ENCODE measurements at regions not wholly inside any gene's neighbourhood (a gene's known extent, or its start where the extent isn't known, plus 50 kb on each side); places are given as distances from the start of the nearest gene placed in this dataset.
"Not testable (repeated sequence)": the region's sequence is repeated elsewhere in the genome, so short reads cannot be mapped to it uniquely, and the experiment has no call there.

DNA sequence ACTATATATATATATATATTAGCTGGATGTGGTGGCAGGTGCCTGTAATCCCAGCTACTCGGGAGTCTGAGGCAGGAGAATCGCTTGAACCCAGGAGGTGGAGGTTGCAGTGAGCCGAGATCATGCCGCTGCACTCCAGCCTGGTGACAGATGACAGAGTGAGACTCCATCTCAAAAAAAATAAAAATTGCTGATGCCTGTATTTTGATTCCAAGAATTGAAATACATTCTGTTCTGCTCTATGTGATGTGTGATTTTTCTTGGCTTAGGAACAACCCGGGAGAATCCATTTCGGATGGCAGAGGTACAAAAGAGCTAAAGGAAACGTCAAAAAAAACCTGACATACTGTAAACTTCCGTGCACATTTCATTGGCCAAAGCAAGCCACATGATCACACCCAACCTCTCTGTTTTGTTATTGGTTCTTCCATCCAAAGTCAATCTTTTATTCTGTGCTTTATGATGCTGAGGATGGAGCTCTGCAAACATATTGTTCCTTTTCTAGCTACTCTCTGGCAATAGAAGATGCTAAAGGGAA, 478.1 kb upstream of the MAP2 start:
- no peak for DNase-seq

DNA sequence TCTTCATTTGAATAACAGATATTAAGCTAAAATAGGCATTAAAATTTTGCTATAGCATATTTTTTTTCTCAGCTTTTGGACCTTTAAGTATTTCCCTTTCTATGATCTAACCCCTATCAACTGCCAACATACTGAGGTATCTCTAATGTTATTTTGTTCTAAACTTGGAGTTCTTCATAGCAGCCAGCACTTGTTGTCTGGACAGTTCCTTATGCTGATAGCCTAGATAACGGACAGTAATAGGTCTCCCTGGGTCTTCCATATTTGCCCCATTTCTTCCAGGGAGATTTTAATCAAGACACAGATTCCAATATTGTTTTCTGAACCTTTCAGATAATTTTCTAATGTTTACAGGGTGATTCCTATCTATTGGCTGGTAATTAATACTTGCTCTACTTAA, 475.8 kb upstream of the MAP2 start:
- no peak for DNase-seq

DNA sequence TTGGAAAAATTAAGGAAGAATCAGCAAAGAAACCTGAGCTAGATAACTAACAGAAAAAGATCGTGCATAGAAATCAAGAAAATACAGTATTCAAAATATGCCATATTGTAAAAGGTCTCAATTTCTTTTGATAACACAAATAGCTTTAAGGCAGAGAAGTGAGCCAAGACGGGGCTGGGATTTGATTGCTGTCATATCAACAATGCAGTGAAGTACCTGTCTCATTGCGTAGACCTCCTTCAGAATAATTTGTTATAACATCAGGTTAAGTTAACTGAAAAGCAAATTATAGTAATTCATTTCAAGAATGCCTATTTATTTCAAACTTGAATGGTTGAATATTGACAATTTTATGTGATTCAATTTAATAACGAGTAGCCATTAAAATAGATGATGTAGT, 453.8 kb upstream of the MAP2 start:
- DNase-seq, result no peak

DNA sequence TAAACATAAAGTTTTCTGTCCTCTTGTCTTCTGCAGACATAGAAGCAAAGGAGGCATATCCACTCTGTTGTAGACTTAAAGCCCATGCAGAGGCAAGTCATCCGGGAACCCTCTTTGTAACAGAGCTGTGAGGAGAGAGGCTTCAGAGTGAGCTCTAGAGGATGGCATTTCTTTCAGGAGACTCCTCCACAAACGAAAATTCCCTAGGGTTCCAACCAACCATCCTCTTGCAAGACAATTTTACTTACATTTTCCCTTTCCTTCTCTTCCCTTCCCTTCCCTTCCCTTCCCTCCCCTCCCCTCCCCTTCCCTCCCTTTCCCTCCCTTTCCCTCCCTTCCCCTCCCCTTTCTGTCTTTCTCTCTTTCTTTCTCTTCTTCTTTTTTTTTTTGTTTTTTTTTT, 446.3 kb upstream of the MAP2 start:
- DNase-seq, result no peak

GRCh38 chr2:208978946-208979345, 444.9 kb upstream of the MAP2 start:
- DNase-seq, result no peak

DNA sequence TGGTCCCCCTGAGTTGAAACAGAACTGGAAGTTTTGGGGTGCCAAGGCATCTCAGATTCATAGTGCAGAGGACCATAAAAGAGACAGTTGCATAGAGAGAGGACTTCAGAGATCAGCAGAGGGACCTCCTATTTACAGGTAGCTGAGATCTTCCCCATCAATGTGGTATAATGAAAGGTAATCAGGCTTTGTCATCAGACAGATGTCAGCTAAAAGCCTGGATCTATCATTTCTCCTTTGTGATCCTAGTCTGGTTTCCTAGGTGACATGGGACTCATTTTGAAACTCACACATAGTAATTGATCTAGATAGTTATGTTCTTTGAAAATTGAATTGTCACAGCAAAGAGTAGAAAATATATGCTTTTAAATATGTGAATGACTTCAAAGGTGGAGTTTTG, 443.5 kb upstream of the MAP2 start:
- no peak for DNase-seq

- no peak for DNase-seq
Measured at GRCh38 chr2:208982831-208983230, 441.0 kb upstream of the MAP2 start.

DNA sequence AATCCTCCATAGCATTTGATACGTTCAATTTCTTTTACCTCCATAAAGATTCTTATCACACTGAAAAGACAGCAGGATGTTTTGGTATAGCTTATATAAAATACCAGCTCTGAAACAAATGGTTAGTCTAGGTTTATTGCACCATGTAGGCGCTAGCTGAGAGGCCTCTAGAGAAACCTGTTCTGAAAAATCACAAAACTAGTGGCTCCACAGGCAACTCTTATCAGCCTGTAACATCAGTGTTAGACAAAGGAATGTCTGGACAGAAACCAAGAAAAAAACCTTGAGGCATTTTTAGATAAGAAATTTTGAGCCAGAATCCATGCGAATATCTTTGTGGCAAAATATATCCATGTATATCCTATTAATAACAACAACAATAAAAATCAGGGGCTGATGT, 440.4 kb upstream of the MAP2 start:
- no peak for DNase-seq

GRCh38 chr2:208984376-208985090, 439.3 kb upstream of the MAP2 start:
- DNase-seq, result no peak

- DNase-seq, result no peak
Measured at GRCh38 chr2:208985644-208986043, 438.2 kb upstream of the MAP2 start.

GRCh38 chr2:208990716-208991115, 433.1 kb upstream of the MAP2 start:
- DNase-seq, result no peak

- DNase-seq, result no peak
Measured at GRCh38 chr2:208999911-209000310, 423.9 kb upstream of the MAP2 start.

- DNase-seq, result no peak
Measured at GRCh38 chr2:209002054-209002453, 421.8 kb upstream of the MAP2 start.

GRCh38 chr2:209005371-209005770, 418.5 kb upstream of the MAP2 start:
- DNase-seq, result no peak

GRCh38 chr2:209008636-209009287, 415.1 kb upstream of the MAP2 start:
- no peak for DNase-seq

DNA sequence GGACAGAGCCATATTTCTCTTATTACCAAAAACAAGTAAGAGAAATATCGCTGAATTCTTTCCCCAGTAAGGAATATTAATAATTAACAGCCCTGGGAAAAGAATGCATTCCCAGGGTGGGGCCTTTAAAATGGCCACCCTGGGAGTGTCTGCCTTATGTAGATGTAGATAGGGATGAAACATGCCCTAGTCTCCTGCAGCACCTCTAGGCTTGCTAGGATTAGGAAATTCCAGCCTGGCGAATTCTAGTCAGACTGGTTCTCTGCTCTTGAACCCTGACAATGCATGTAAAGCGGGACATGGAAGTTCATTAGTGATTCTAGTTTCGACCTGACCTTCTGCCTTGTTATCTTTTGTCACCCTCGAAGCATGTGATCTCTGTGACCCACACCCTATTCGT, 405.2 kb upstream of the MAP2 start:
- DNase-seq, result not testable (repeated sequence)

DNA sequence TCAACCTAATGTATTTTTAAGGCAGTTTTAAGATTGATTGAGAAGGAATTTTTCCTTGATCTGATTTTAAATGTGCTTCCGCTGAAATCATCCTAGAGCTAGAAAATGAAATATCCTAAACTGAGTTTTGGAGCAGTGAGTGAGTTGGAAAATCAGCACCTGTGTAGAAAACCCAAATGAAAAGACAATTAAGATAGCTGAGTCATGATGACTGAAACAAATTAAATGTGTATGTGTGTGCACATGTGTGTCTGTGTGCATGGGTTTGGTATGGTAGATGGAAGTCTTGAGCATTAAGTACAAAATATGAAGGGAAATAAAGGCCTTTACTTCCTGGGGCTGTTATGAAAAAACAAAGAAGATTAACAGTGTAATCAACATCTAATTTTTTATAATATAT, 394.6 kb upstream of the MAP2 start:
- DNase-seq, result no peak

DNA sequence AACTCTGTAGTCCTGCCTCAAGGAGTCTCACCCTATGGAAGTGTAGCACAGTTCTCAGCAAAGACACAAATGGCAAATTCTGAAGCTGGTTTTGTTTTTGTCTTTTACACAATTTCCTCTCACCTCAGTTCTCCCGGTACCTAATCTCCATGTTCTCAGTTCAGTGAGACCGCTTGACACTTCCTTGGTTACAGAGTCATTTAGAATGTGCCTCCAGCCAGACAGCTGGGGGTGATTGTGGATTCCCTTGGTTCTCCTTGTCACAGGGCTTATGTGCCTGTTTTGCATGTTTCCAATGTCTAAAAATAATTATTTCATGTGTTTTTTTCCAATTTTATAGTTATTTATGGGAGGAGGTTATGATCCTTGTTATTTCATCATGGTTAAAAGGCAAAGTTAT, 379.5 kb upstream of the MAP2 start:
- DNase-seq, result no peak

DNA sequence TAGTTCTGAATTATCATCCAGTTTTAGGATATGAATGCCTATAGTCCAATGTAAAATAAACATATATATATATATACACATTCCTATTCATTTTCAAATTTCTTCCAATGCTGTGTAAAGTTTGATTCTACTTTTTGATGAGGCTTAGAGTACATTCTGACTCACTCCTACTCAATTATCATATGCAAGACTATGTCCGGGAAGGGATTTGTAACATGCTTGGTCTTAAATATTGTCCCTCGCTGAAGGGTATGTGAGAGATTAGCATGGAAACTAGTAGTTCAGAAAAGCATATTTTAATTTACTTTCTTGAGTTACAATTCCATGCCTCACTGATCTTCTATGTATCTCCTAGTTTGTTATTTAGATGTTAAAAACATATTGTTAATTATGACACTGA, 377.7 kb upstream of the MAP2 start:
- DNase-seq, result no peak

- DNase-seq, result no peak
Measured at GRCh38 chr2:209049608-209050007, 374.2 kb upstream of the MAP2 start.

DNA sequence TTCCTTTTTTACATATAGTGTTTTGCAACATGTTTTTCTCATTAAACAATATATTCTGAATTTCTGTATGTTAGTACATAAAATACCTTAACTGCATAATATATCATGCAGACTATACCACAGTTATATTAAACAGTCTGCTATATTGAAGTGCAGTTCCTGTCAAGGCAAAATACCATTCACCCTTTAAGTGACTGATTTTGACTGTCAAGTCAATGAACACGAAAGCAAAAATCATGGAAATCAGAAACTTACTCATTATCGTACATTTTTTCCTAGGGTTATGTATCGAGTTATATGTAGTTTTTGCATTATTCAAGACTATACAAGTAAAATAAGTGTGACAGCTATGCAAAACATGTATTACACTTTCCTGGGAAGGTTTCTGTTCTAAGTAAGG, 361.6 kb upstream of the MAP2 start:
- no peak for DNase-seq

DNA sequence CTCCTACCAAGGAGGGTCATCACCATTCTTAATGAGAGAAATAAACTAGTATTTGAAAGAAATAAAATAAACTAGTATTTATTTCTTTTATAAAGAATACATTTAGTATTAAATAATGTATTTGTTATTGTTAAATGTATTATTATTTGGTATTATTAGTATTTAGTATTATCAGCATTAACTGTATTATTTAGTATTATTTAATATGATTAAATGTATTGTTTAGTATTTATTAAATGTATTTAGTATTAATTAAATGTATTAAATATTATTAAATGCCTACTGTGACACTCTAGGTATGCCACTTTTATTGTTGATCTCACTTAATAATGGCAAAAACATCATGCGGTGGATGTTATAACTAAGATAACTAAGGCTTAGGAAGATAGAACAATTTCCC, 353.6 kb upstream of the MAP2 start:
- no peak for DNase-seq

- DNase-seq, result no peak
Measured at GRCh38 chr2:209073151-209073550, 350.7 kb upstream of the MAP2 start.

DNA sequence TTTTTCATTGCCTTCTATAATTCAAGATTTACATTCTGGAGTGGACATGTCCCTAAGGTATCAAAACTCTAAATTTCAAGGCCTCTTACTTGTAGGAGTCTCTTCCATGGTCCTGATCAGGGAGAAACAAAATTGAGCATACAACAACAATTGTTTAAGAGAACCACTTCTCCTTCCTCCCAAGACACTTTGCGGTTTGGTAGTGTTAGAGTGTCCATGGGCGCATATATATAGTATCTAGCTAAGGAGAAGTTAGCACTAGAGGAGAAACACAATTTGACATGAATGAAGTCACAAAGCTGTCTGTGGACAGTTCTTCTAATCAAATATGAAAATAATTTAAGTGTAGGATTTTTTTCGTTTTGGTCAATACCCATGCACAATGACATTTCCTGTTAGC, 349.1 kb upstream of the MAP2 start:
- no peak for DNase-seq

GRCh38 chr2:209076151-209076550, 347.7 kb upstream of the MAP2 start:
- no peak for DNase-seq

Measured in right forelimb (tissue), 1 donor.